ENCODE measurements at regions not wholly inside any gene's neighbourhood (a gene's known extent, or its start where the extent isn't known, plus 50 kb on each side); places are given as distances from the start of the nearest gene placed in this dataset.
A peak's percentile ranks its signal among the peaks of the same experiment; 100 is the strongest.

GRCh38 chr12:93223440-93224426, 154.0 kb upstream of the NUDT4 start:
- H3K27ac ChIP-seq (ENCODE audit: low read length), result peak overlapping the region; percentile 50
- H3K9ac ChIP-seq (ENCODE audit: low read length), result no peak overlapping the region
- H4K20me1 ChIP-seq (ENCODE audit: low read length), result no peaks in the 10 kb centered on the region
- H3K9me2 ChIP-seq (replicated peaks; ENCODE audit: low read length), result no peaks in the 10 kb centered on the region
- peak; percentile 66 for DNase-seq
- no peak overlapping the region for H2AFZ ChIP-seq (ENCODE audit: low read length)
- CTCF ChIA-PET, result interaction anchor here (0.6 kb wide), 1 partner anchor 9 kb away, joined by 3 read pairs; no protein-coding TSS in a partner anchor
- no peaks in the 10 kb centered on the region for H3K79me2 ChIP-seq (ENCODE audit: low read length)
- no peak overlapping the region for H3K4me3 ChIP-seq (ENCODE audit: low read length)
- no TSS peak for BruUV-seq (replicated peaks)
- H3K36me3 ChIP-seq (ENCODE audit: low read depth, low read length), result no peaks in the 10 kb centered on the region
- no peak for TF ChIP-seq EZH2 (IDR thresholded peaks at IDR 0.05; ENCODE audit: low read length, unreplicated experiment)
- TF ChIP-seq CTCF (conservative IDR thresholded peaks at IDR 0.05; ENCODE audit: low read depth, low read length), result no peak
- TF ChIP-seq EZH2phosphoT487 (IDR thresholded peaks at IDR 0.05; ENCODE audit: borderline replicate concordance, low read length), result no peak
- no peaks in the 10 kb centered on the region for H3F3A ChIP-seq (ENCODE audit: low read length, unreplicated experiment)
- H3K9me3 ChIP-seq (ENCODE audit: low read length), result no peaks in the 10 kb centered on the region
- POLR2A ChIA-PET (ENCODE audit: unreplicated experiment), result no interaction called here
- H3K27me3 ChIP-seq (ENCODE audit: low read length), result no peaks in the 10 kb centered on the region
- peak overlapping the region; percentile 14; the same call in 1 of the 2 replicates for H3K4me2 ChIP-seq (ENCODE audit: low read length)
- intact Hi-C loops (cut with micrococcal nuclease), result no loop called here
- H3K4me1 ChIP-seq (ENCODE audit: insufficient read depth, low read length), result peaks cover 21% of the 10 kb centered on the region
- peak; percentile 91 for ATAC-seq

GRCh38 chr12:93225094-93225493, 152.6 kb upstream of the NUDT4 start:
- DNase-seq, result no peak
- Histone ChIP-seq H3K27me3 (ENCODE audit: low read length) (no peaks in the 10 kb centered on the region), H4K20me1 (ENCODE audit: low read length) (no peaks in the 10 kb centered on the region), H3K4me2 (ENCODE audit: low read length) (no peak overlapping the region), H3F3A (ENCODE audit: low read length, unreplicated experiment) (no peaks in the 10 kb centered on the region), H3K9me3 (ENCODE audit: low read length) (no peaks in the 10 kb centered on the region), H2AFZ (ENCODE audit: low read length) (no peak overlapping the region), H3K9me2 (replicated peaks; ENCODE audit: low read length) (no peaks in the 10 kb centered on the region), H3K27ac (ENCODE audit: low read length) (no peak overlapping the region), H3K79me2 (ENCODE audit: low read length) (no peaks in the 10 kb centered on the region), H3K9ac (ENCODE audit: low read length) (no peak overlapping the region), H3K4me3 (ENCODE audit: low read length) (no peak overlapping the region), H3K4me1 (ENCODE audit: insufficient read depth, low read length) (peaks cover 31% of the 10 kb centered on the region), H3K36me3 (ENCODE audit: low read depth, low read length) (no peaks in the 10 kb centered on the region)
- no peak for ATAC-seq
- CTCF ChIA-PET, result no interaction called here
- POLR2A ChIA-PET (ENCODE audit: unreplicated experiment), result no interaction called here
- TF ChIP-seq EZH2phosphoT487 (IDR thresholded peaks at IDR 0.05; ENCODE audit: borderline replicate concordance, low read length) (no peak), EZH2 (IDR thresholded peaks at IDR 0.05; ENCODE audit: low read length, unreplicated experiment) (no peak), CTCF (conservative IDR thresholded peaks at IDR 0.05; ENCODE audit: low read depth, low read length) (no peak)
- intact Hi-C loops (cut with micrococcal nuclease), result loop anchor here (5.0 kb wide), 1 partner anchor 152 kb away; the partner anchor contains the start of gene NUDT4
- BruUV-seq (replicated peaks), result no TSS peak

GRCh38 chr12:93226361-93226760, 151.4 kb upstream of the NUDT4 start:
- H4K20me1 ChIP-seq (ENCODE audit: low read length), result no peaks in the 10 kb centered on the region
- no TSS peak for BruUV-seq (replicated peaks)
- H3F3A ChIP-seq (ENCODE audit: low read length, unreplicated experiment), result no peaks in the 10 kb centered on the region
- CTCF ChIA-PET, result no interaction called here
- ATAC-seq, result no peak
- peak; percentile 32 for DNase-seq
- no peak overlapping the region for H2AFZ ChIP-seq (ENCODE audit: low read length)
- no peaks in the 10 kb centered on the region for H3K36me3 ChIP-seq (ENCODE audit: low read depth, low read length)
- no peaks in the 10 kb centered on the region for H3K27me3 ChIP-seq (ENCODE audit: low read length)
- no peaks in the 10 kb centered on the region for H3K79me2 ChIP-seq (ENCODE audit: low read length)
- peaks cover 37% of the 10 kb centered on the region for H3K4me1 ChIP-seq (ENCODE audit: insufficient read depth, low read length)
- H3K4me3 ChIP-seq (ENCODE audit: low read length), result no peak overlapping the region
- intact Hi-C loops (cut with micrococcal nuclease), result loop anchor here (2.0 to 5.0 kb wide), 2 partner anchors 60 to 151 kb away; partner anchors contain the start of gene NUDT4
- TF ChIP-seq EZH2phosphoT487 (IDR thresholded peaks at IDR 0.05; ENCODE audit: borderline replicate concordance, low read length), result no peak
- H3K9me2 ChIP-seq (replicated peaks; ENCODE audit: low read length), result no peaks in the 10 kb centered on the region
- POLR2A ChIA-PET (ENCODE audit: unreplicated experiment), result no interaction called here
- no peaks in the 10 kb centered on the region for H3K9me3 ChIP-seq (ENCODE audit: low read length)
- no peak overlapping the region for H3K27ac ChIP-seq (ENCODE audit: low read length)
- no peak overlapping the region for H3K9ac ChIP-seq (ENCODE audit: low read length)
- H3K4me2 ChIP-seq (ENCODE audit: low read length), result no peak overlapping the region

Data from PC-3 (cell line).